NCI-H2227 (cell line): ENCODE measurements at regions not wholly inside any gene's neighbourhood (a gene's known extent, or its start where the extent isn't known, plus 50 kb on each side); places are given as distances from the start of the nearest gene placed in this dataset.

Experiments
- DNase-seq: peaks from one replicate; lab custom pipeline; 2025; ENCODE audit not compliant: unreplicated experiment; lab: John Stamatoyannopoulos, UW

DNA sequence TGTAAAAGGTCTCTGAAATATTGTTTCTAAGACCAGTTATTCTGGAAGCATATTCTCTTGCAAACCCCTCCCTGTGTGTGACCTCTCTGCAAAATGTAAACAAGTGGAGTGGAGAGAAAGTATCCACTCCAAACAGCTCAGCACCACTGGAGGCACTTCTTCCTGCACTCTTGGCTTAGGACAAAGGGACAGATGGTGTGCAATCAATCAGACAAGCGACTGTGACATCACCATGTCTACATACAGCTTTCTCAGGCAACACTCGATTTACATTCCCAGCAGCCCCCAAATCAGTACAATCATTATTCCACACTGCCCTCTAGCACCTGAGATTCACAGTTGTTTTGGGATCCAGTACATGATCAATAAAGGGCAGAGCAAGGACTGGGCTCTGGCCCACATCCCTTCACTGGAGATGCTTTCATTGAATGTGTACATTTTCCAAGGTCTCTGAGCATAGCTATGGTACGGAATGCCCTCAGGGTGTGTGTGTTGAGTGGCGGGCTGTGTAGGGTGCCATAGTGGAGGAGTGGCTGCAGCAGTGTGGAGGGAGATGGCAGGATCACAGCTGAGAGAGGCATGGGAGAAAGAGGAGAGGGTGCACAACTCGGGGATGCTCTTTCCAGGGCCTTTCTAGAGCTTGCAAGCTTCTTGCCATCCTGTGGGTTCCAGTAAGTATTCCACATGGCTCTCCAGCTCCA lies 311.8 kb upstream of the ST6GAL2 start:
- no peak for DNase-seq

DNA sequence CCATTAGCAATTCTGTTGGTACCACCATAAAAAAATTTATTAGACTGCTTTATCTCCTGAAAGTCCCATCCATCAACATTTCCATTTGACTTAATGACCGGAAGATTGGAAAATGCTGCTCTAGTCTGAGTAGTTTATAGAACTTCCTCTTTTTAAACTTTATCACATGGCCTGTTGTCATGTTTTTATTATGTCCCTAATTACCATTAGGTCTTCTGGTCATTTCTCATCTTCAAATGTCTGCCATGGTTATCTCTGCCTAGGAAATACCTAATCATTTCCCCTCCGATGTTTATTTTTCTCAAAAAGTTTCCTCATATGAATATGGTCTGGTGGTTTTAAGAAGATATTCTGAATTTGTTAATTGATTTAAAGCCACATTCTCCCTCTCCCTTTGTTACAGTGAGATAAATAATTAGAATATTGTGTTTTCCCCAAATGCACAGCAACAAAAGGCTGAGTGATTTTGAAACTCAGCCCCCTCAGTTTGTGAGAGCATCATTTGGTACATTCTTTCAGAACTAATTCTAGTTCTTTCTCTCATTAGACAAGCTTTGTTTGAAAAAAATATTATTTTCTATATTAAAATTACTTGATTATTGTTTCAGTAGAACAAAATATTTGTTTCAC lies 317.1 kb upstream of the ST6GAL2 start:
- no peak for DNase-seq

DNA sequence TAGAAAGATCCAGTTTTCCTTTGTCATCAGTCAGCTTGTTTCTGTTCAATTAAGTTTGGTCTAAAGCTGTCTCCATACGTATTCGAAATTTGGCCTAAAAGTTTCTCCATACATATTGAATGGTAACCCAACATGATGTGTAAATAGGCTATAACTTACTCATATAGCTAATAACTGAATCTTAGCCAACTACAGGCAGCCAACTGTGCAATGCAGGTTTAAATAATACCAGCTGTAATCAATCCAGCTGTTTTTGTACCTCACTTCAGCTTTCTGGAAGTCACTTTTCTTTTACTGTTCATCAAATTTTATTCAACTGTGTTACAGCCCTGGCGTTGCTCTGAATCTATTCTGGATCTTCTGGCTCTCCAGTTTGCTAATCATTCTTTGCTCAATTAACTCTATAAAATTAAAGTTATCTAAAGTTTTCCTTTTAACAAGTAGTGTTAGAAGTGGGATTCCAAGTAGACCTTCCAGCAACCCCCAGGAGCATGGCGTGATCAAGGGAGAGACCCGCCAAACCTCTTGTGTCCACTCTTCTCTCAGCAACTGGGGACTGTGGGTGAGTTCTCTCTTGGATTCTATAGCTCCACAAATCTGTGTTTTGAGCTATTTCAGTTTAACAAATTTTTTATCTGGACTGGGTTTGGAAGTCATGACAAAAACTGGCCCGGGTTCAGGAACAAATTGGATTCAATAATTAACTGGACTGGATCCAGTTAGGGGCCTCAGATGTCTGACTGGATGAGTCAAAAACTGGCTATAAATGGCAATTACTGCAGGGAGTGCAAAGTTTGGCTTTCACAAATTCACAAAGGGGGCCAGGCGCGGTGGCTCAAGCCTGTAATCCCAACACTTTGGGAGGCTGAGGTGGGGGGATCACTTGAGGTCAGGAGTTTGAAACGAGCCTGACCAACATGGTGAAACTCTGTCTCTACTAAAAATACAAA lies 329.7 kb upstream of the ST6GAL2 start:
- DNase-seq, result no peak

DNA sequence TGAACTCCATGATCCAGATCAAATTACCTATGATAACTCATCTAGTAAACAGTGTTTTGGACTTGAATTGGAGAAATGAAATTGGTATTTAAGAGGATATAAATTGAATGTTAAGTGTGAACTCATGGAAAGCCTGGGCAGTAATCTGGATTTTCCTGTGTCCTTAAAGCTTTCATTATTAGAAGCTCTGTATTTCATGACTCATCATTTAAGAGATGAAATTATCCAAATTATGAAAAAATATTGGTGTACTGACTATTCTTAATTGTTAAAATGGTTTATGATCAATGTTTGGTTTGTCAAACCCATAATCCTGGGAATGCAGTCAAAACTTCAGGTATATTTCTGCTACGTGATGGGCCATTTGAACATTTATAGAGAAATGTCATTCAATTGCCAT lies 332.2 kb upstream of the ST6GAL2 start:
- DNase-seq, result no peak

DNA sequence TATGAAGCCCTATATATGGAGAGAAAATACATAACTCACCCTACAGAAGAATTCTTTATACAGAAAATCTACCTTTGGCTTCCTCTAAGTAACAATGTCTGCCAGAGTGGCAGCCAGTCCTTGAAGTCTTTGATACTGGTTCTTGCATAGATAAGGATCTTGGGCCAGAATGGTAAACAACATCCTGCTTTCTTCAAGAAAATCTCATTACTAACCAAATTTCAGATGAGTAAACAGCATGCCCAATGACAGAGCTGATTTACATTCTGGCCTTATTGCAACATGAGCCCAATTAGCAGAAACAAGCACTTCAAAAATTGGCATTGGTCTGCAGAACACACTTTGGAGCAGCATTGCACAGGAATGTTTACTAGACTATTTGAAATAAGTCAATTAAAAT lies 336.5 kb upstream of the ST6GAL2 start:
- no peak for DNase-seq

DNA sequence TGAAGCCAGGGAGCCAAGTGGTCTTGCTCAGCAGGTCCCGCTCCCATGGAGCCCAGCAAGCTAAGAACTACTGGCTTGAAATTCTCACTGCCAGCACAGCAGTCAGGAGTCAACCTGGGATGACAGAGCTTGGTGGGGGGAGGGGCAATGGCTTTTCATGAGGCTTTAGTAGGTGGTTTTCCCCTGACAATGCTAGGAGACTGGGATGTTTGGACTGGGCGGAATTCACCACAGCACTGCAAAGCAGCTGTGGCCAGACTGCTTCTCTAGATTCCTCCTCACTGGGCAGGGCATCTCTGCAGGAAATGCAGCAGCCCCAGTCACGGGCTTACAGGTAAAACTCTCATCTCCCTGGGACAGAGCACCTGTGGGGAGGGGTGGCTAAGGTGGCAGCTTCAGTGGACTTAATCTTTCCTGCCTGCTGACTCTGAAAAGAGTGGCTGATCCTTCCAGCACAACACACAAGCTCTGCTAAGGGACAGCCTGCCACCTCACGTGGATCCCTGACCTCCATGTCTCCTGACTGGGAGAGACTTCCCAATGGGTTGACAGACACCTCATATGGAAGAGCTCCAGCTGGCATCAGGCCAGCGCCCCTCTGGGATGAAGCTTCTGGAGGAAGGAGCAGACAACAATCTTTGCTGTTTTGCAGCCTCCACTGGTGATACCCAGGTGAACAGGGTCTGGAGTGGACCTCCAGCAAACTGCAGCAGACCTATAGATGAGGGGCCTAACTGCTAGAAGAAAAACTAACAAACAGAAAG lies 349.7 kb upstream of the ST6GAL2 start:
- DNase-seq, result no peak

DNA sequence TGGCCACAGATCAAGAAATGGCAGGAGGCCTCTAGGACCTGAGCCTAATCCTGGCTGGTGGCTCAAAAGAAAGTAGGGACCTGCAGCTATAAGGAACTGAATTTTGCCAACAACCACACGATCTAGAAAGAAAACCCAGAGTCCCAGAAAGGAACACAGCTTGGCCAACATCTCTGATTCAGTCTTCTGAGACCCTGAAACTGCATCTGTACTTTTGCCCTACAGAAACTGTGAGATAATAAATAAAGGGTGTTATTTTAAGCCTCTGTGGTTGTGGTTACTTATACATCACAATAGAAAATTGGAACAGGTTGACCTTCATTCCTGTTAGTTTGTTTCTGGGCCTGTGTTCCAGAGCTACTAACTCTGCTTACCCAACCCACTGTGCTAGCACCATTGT lies 356.8 kb upstream of the ST6GAL2 start:
- DNase-seq, result no peak

DNA sequence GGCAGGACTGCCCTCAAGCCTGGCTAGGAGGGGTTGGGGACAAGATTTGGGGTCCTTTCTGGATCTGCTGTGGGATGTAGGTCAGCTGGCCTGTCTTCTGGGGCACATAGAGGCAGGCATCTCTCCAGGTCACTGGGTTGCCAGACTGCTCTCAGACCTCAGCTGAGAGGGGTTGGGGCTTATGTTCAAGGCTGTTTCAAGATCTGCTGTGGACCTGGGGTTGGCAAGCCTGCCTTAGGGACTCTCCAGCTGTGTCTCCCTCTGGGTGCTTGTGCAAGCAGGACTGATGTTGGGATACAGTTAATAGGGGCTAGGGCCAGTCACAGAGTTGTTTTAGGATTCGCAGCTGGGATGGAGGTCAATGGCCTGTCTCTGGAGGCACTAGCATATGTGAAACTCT lies 363.0 kb upstream of the ST6GAL2 start:
- DNase-seq, result no peak

DNA sequence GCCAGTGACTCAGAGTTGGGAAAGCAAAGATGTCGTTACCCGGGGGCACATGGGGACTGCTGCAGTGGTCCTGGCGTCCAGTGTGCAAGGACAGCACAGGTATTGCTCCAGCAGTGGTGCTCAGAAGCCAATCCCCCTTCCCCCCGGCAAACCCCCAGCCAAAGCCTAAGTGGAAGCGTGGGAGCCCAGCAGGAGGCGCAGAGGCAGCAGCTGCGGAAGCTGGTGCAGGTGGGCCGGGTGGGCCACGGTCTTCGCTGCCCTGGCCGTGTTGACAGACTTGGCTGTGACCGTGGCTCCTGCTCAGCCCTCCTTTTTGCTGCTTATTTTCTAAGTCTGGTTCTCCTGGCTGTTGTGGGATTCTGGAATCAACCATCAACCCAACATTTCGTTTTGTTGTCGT lies 369.8 kb upstream of the ST6GAL2 start:
- no peak for DNase-seq

DNA sequence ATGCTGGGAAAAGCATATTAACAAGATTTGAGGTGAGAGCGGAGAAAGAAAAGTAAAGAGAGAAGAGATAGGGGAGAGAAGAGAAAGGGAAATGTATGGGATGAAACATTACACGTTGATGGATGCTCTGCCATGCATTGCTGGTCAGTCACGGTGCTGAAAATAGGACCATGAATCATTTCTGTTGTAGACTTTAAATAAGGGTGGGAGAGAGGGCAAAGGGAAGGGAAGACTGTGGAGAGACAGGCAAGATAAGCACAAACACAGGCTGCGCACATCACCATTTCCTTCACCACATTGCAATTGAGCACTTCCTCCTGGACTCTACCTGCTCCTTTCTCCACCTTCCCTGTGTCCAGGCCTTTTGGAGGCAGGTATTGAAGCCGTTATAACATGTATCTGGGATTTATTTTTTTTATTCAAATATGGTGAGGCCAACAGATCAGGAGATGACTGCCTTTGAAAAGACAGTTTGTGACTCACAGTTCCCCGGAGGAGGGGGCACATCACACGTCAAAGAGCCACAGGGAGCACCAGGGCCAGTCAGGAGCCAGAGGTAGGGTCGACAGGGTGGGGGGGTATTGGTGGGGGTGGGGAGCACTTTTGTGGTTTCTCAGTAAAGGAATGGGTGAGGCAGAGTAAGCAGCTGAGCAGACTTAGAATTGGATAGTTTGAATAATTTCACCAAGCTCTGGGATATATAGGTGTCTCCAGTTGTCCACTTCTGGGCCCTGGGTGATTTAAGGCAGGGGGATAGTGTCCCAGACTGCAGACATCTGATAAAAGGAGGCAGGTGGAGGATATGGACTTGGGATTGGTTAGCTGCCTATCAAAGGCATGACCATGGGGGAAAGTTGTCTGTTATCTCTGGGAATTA lies 372.8 kb upstream of the ST6GAL2 start:
- DNase-seq, result no peak

DNA sequence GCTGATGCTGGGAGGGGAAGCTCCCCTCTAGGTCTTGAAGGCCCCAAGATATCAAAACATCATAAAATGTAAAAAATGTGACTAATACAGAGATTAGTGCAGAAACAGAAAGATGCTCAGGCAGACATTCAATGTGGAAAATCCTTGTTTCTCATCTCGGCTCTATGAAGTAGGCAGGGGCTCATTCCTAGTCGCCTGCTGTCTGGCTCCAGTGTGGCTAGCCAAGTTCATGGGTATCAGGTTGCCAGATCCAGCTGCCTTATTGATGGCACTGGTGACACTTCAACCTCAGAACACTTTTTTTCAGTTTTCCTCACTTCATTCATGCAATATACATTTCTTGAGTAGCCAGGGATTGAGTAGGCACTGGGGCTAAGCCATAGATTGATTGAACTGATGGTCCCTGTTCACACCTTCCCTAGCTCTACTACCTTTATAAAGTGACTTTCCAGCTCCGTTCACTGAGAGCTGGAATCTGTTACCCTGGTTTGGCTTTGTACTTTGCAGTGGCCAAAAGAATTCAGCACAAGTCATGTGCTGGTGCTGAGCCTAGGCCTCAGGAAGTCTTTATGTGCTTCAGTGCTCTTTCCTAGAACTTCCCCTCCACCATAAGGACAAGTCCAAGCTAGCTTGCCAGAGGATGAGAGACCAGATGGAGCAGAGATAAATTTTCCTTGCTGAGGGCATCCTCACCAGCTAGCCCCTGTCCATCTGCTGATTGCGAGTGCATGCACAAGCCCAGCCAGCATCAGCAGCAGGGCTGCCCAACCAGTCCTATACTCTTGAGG lies 373.6 kb upstream of the ST6GAL2 start:
- no peak for DNase-seq

DNA sequence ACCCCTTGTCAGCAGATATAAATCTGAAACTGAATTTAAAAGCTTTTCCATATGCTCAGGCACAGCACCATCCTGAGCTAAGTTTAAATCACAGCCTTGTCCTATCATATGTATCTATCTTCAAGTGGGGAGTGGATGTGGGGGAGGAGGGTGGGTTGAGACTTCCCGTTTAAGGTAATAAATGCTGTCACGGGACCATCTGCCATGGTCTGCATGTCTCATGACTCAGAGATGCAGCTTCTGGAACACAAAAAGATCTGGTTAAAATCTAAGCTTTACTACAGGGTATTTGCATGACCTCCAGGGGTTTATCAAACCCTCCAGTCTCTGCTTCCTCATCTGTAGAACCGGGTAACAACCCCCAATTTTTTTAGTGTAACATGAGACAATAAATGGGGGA lies 377.7 kb upstream of the ST6GAL2 start:
- no peak for DNase-seq

DNA sequence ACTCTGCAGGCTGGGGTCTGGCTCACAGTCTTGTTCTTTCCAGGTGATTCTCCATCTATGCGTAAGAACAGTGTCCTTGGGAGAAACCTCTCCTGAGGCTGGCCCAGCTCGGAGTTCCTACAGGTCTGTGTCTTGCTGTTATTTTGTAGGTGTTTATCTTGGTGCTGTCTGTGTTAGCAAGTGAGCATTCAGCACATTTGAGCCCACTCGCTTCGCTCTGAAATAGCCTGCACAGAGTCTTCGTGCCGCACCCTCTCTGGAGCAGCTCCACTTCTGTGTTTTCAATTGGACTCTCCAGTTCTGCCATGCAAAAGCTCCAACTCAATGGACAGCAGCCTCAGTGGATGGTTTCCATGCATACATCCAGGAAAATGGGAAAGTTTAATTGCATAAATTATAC lies 378.2 kb upstream of the ST6GAL2 start:
- DNase-seq, result no peak

DNA sequence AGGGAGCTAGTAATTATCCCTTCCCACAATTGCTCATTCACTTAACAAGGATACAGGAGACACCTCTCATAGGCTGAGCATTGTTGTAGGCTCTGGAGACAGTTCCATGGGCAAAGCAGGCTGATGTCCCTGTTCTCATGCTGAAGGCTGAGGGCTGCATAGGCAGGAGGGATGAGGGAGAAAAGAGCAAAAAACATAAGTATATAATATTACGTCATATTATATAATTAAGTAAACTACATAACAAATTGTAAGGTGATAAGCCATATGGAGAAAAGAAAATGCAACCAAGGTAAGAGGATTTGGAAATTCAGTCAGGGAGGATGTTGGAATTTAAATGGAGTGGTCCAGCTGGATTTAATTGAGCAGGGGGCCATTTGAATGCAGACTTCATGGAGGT lies 380.6 kb upstream of the ST6GAL2 start:
- no peak for DNase-seq

DNA sequence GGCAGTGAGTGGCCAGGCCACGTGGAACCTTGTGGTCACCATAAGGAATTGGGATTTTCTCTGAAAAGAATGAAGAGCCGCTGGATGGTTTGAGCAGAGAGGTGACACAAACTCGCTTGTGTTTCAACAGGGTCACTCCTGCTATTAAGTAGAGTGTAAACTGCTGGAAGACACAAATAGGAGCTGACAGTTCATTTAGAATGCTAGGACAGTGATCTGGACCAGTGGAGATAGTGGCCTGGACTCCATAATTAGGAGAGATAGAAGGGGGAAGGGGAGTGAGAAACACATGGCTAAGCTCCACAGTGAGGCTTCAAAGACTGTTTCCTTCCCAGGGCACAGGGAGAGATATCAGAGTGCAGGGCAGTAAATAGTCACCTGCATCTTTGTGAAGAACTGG lies 381.1 kb upstream of the ST6GAL2 start:
- DNase-seq, result no peak

DNA sequence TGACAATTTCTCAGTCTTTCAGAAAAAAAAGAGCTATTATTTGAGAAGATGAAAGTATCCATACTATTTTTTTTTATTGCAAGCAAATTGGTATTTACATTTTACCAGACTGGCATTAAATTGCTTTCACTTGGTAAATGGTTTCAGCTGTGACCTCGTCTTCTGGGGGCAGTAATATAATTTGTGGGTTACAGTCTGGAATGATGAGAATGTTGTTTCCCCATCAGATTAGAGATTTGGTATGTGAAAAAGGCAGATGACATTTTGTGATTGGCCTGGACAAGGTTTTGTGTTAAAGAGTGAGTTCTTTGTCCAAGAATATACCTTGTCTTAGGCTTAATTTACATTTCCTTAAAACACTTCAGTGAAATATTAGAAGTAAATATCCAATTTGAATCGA lies 390.1 kb upstream of the ST6GAL2 start:
- DNase-seq, result no peak

DNA sequence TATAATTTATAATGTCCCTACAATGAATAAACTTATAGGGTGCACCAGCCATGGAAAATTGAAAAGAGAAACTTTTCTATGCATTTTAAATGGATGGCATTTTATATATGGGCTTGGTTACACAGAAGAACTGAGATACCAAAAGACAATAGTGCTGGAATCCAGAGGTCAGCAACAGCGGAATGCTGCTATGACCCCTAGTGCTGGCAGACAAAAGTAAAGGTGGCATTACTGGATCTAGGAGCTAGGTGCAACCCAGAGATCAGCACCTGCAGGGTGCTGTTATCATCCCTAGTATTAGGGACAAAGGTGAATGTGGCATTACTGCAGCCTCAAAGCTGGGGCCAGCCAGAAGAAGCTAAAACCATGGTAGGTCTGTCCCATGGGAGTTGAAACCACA lies 392.7 kb upstream of the ST6GAL2 start:
- DNase-seq, result no peak

DNA sequence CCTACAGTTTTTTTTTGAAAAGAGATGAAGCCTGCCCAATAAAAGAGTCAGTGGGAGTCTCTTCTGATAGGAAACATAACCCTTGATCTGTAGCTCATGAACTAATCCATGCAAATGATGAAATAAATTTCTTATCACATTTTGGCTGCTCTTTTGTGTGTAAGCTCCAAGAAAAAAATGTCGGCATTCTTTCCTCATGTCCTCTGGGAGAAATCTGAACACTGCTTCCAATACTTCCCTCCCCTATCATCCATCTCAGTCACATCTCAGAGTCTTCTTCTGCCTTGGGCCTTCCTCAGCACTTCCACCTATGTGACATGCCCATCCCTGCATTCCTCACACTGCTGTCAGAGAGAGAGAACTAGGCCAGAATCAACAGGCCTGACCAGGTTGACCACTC lies 395.7 kb upstream of the ST6GAL2 start:
- no peak for DNase-seq

DNA sequence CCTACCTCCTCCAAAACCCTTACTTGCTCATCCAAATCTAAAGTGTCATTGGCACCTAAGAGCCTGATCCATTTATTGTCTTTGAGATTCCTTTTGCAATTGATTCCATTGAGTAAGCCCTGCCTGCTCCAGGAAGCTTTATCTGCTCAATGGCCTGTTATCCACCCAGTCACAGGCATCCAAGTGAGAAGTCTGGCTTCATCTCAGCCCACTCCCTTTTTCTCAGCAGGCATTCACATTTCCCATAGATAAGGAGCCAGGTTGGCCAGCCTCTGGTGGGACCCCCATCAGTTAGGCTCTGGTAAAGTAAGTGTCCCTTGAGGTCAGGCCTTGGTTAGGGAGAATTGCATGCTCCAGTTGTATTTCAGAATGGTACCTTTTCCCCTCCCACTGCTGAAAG lies 396.2 kb upstream of the ST6GAL2 start:
- no peak for DNase-seq
